SK-N-SH (cell line): ENCODE measurements at regions not wholly inside any gene's neighbourhood (a gene's known extent, or its start where the extent isn't known, plus 50 kb on each side); places are given as distances from the start of the nearest gene placed in this dataset.

ENCODE experiments used
- CTCF ChIA-PET: fragments of 300-600, 350-600 bp; formaldehyde crosslinking; extraction: SDS; loops from one replicate; lab custom pipeline; 2021; lab: Yijun Ruan, JAX
- POLR2A ChIA-PET: fragments of 350-600 bp; sonication (Branson Sonifier 250); formaldehyde crosslinking; extraction: SDS; loops from one replicate; lab custom pipeline; 2020; ENCODE audit warnings: antibody characterized with exemption, inconsistent platforms; lab: Yijun Ruan, JAX
- DNase-seq: peaks from one replicate; pipeline ENCODE4 v3.0.0; 2012
- H2AFZ ChIP-seq: fragments of 200-600 bp; sonication (generic); 2 replicates; pipeline ENCODE4 v1.8.1; 2016; ENCODE audit warnings: antibody characterized with exemption, mild to moderate bottlenecking, low read depth
- H3F3A ChIP-seq: fragments of 200-600 bp; sonication (generic); replicated peaks from 2 replicates; pipeline ENCODE3; 2016; ENCODE audit warnings: antibody characterized with exemption, mild to moderate bottlenecking; ENCODE audit not compliant: insufficient read depth
- H3K27ac ChIP-seq, 2 experiments: fragments of 200-500 bp in 1 of 2; fragments of 200-600 bp in 1 of 2; sonication (Bioruptor generic) in 1 of 2; sonication (generic), shearing (Covaris generic) in 1 of 2; 2 replicates each; pipeline versions ENCODE4 v1.5.1 to v1.6.1; 2014 to 2016; ENCODE audit warnings: low read depth in 2 of 2, inconsistent platforms in 1 of 2, low read length in 1 of 2, mild to moderate bottlenecking in 1 of 2, mixed read lengths in 1 of 2
- H3K27me3 ChIP-seq: fragments of 200-600 bp; sonication (generic), shearing (Covaris generic); 2 replicates; pipeline ENCODE4 v1.6.1; 2016; ENCODE audit warnings: mixed run types; ENCODE audit not compliant: insufficient read depth
- H3K36me3 ChIP-seq, 2 experiments: fragments of 200-500 bp in 1 of 2; fragments of 200-600 bp in 1 of 2; sonication (Bioruptor generic) in 1 of 2; sonication (generic) in 1 of 2; replicated peaks in 1 of 2; 2 replicates each; pipeline versions ENCODE3 to v1.5.1; 2014 to 2016; ENCODE audit warnings: low read length in 1 of 2, mild to moderate bottlenecking in 1 of 2; ENCODE audit not compliant: insufficient read depth in 2 of 2, control insufficient read depth in 1 of 2
- H3K4me1 ChIP-seq, 2 experiments: fragments of 200-500 bp in 1 of 2; fragments of 200-600 bp in 1 of 2; sonication (Bioruptor generic) in 1 of 2; sonication (generic), shearing (Covaris generic) in 1 of 2; 2 replicates each; pipeline versions ENCODE4 v1.5.1 to v1.6.1; 2014 to 2016; ENCODE audit warnings: low read depth in 1 of 2, low read length in 1 of 2, mixed run types in 1 of 2; ENCODE audit not compliant: insufficient read depth in 2 of 2, control insufficient read depth in 1 of 2
- H3K4me2 ChIP-seq: fragments of 200-600 bp; sonication (generic), shearing (Covaris generic); 2 replicates; pipeline ENCODE4 v1.6.1; 2017; ENCODE audit warnings: mixed run types
- H3K4me3 ChIP-seq, 2 experiments: fragments of 200-500 bp in 1 of 2; fragments of 200-600 bp in 1 of 2; sonication (Bioruptor generic) in 1 of 2; sonication (generic), shearing (Covaris generic) in 1 of 2; 2 replicates each; pipeline versions ENCODE4 v1.5.1 to v1.8.1; 2014 to 2016; ENCODE audit warnings: low read depth in 2 of 2, inconsistent platforms in 1 of 2, low read length in 1 of 2, mild to moderate bottlenecking in 1 of 2, mixed read lengths in 1 of 2, moderate library complexity in 1 of 2
- H3K79me2 ChIP-seq: fragments of 200-600 bp; sonication (generic); 2 replicates; pipeline ENCODE4 v1.8.1; 2017; ENCODE audit warnings: mild to moderate bottlenecking; ENCODE audit not compliant: insufficient read depth
- H3K9ac ChIP-seq: fragments of 200-600 bp; sonication (generic); 2 replicates; pipeline ENCODE4 v1.6.1; 2017; ENCODE audit warnings: mixed run types
- H3K9me2 ChIP-seq: fragments of 200-600 bp; sonication (generic); 2 replicates; pipeline ENCODE4 v1.6.1; 2017; ENCODE audit warnings: mixed run types
- H3K9me3 ChIP-seq: fragments of 200-600 bp; sonication (generic); 2 replicates; pipeline ENCODE4 v1.6.1; 2017; ENCODE audit warnings: mixed run types, mild to moderate bottlenecking, moderate library complexity
- H4K20me1 ChIP-seq: fragments of 200-600 bp; sonication (generic); 2 replicates; pipeline ENCODE4 v1.6.1; 2017; ENCODE audit warnings: mild to moderate bottlenecking, mixed run types; ENCODE audit not compliant: insufficient read depth
- CTCF ChIP-seq: fragments of 200-600 bp; sonication (generic); IDR thresholded peaks from 2 replicates; pipeline ENCODE4 v1.6.1; 2017; ENCODE audit warnings: antibody characterized with exemption, mild to moderate bottlenecking, moderate library complexity
- ELF1 ChIP-seq: IDR thresholded peaks from 2 replicates; pipeline ENCODE4 v1.4.0; 2012
- EZH2phosphoT487 ChIP-seq: fragments of 200-600 bp; sonication (generic); IDR thresholded peaks from 2 replicates; pipeline ENCODE4 v1.6.1; 2017; ENCODE audit warnings: low read depth, mixed run types, mild to moderate bottlenecking, antibody characterized with exemption, moderate library complexity, borderline replicate concordance
- GATA2 ChIP-seq: sonication (generic); formaldehyde crosslinking; IDR thresholded peaks from 2 replicates; pipeline ENCODE4 v1.5.0; 2020; ENCODE audit warnings: mild to moderate bottlenecking, missing genetic modification reagents
- JUND ChIP-seq: IDR thresholded peaks from 2 replicates; pipeline ENCODE4 v1.4.0; 2012
- MAX ChIP-seq: IDR thresholded peaks from 2 replicates; pipeline ENCODE4 v1.4.0; 2012; ENCODE audit warnings: low read depth
- MEF2A ChIP-seq: IDR thresholded peaks from 2 replicates; pipeline ENCODE4 v1.4.0; 2012; ENCODE audit warnings: low read depth, borderline replicate concordance
- NFIC ChIP-seq: IDR thresholded peaks from 2 replicates; pipeline ENCODE4 v1.4.0; 2012; ENCODE audit warnings: borderline replicate concordance
- NRF1 ChIP-seq: IDR thresholded peaks from 2 replicates; pipeline ENCODE4 v1.6.1; 2012; ENCODE audit warnings: low read depth, mild to moderate bottlenecking, low read length
- POLR2AphosphoS5 ChIP-seq: IDR thresholded peaks from 2 replicates; pipeline ENCODE4 v1.6.1; 2012; ENCODE audit warnings: low read depth, low read length
- RAD21 ChIP-seq: IDR thresholded peaks from 2 replicates; pipeline ENCODE4 v1.6.1; 2012; ENCODE audit warnings: mild to moderate bottlenecking, low read length
- RCOR1 ChIP-seq: fragments of 150-350 bp; IDR thresholded peaks from 2 replicates; pipeline ENCODE4 v1.6.1; 2017; ENCODE audit warnings: antibody characterized with exemption, low read length
- REST ChIP-seq: IDR thresholded peaks from 2 replicates; pipeline ENCODE4 v1.6.1; 2012; ENCODE audit warnings: mild to moderate bottlenecking, low read depth, low read length, moderate library complexity
- SMC3 ChIP-seq: IDR thresholded peaks from 2 replicates; pipeline ENCODE4 v1.6.1; 2012; ENCODE audit warnings: low read depth, low read length, improper control_type of control experiment
- TAF1 ChIP-seq: IDR thresholded peaks from 2 replicates; pipeline ENCODE4 v1.6.1; 2012; ENCODE audit warnings: low read depth, mild to moderate bottlenecking, low read length, moderate library complexity, borderline replicate concordance
- USF1 ChIP-seq: IDR thresholded peaks from 2 replicates; pipeline ENCODE4 v1.4.0; 2012; ENCODE audit warnings: low read depth, borderline replicate concordance
- YY1 ChIP-seq: IDR thresholded peaks from 2 replicates; pipeline ENCODE4 v1.4.0; 2012; ENCODE audit warnings: low read depth, mild to moderate bottlenecking
- ZBTB33 ChIP-seq: IDR thresholded peaks from 2 replicates; pipeline ENCODE4 v1.4.0; 2012; ENCODE audit warnings: low read depth, borderline replicate concordance
- WGBS: methylation state at CpG from one replicate; pipeline ENCODE4 v1.1.6; 2017; ENCODE audit warnings: low lambda C conversion rate; 5-methylcytosine and 5-hydroxymethylcytosine counted together

GRCh38 chr1:217228689-217229088 lies 402.2 kb downstream of the GPATCH2 start:
- Histone ChIP-seq H3K27ac (no peak overlapping the region), H3K27me3 (no peaks in the 10 kb centered on the region), H2AFZ (no peak overlapping the region), H3K9me3 (no peaks in the 10 kb centered on the region), H3F3A (no peaks in the 10 kb centered on the region), H3K4me2 (no peak overlapping the region), H3K79me2 (no peaks in the 10 kb centered on the region), H3K36me3 (no peaks in the 10 kb centered on the region), H3K9me2 (no peaks in the 10 kb centered on the region), H3K4me1 (no peaks in the 10 kb centered on the region), H3K9ac (no peak overlapping the region), H3K4me3 (no peak overlapping the region), H4K20me1 (no peaks in the 10 kb centered on the region)
- 65% methylated on average over 5 of the region's 5 CpGs for WGBS
- TF ChIP-seq ZBTB33 (no peak), EZH2phosphoT487 (no peak), YY1 (no peak), JUND (no peak), MEF2A (no peak), NRF1 (no peak), RCOR1 (no peak), ELF1 (no peak), NFIC (no peak), TAF1 (no peak), RAD21 (no peak), REST (no peak), USF1 (no peak), POLR2AphosphoS5 (no peak), SMC3 (no peak), CTCF (no peak), MAX (no peak), GATA2 (CRISPR knock-in tag) (no peak)
- CTCF ChIA-PET, result no interaction called here
- no peak for DNase-seq
- POLR2A ChIA-PET, result no interaction called here
